ENCODE measurements at regions not wholly inside any gene's neighbourhood (a gene's known extent, or its start where the extent isn't known, plus 50 kb on each side); places are given as distances from the start of the nearest gene placed in this dataset.

- Histone ChIP-seq H3K27ac (ENCODE audit: low read depth, low read length, poor library complexity, severe bottlenecking) (no peak overlapping the region), H2AFZ (ENCODE audit: low read length) (no peak overlapping the region), H3K4me3 (ENCODE audit: low read depth, low read length, poor library complexity, severe bottlenecking) (no peak overlapping the region), H3K9me2 (ENCODE audit: insufficient read depth, low read length) (no peaks in the 10 kb centered on the region), H3K4me2 (ENCODE audit: low read length) (no peak overlapping the region), H3K36me3 (ENCODE audit: insufficient read depth, low read length) (no peaks in the 10 kb centered on the region), H3K9me3 (ENCODE audit: low read length) (no peaks in the 10 kb centered on the region), H3K79me2 (ENCODE audit: insufficient read depth, low read depth, low read length) (no peaks in the 10 kb centered on the region), H3K4me1 (ENCODE audit: insufficient read depth, low read length, poor library complexity, severe bottlenecking) (no peaks in the 10 kb centered on the region), H4K20me1 (ENCODE audit: insufficient read depth, low read length) (no peaks in the 10 kb centered on the region)
- DNase-seq (ENCODE audit: low spot score): no peak
- CTCF ChIA-PET (ENCODE audit: unreplicated experiment): no interaction called here
- BruUV-seq (replicated peaks): no TSS peak
- TF ChIP-seq CTCF (conservative IDR thresholded peaks at IDR 0.05; ENCODE audit: low read length) (no peak), EZH2phosphoT487 (IDR thresholded peaks at IDR 0.05; ENCODE audit: borderline replicate concordance, low read depth, low read length) (no peak)
- intact Hi-C loops (cut with micrococcal nuclease; ENCODE audit: unreplicated experiment): no loop called here
- POLR2A ChIA-PET: interaction anchor here (1.1 kb wide), 1 partner anchor 12 kb away, joined by 3 read pairs; no protein-coding TSS in a partner anchor
These were observed 665.3 kb upstream of the RBFOX1 start for GRCh38 chr16:6667393-6667792.

GRCh38 chr16:6665126-6665525, 667.5 kb upstream of the RBFOX1 start:
- Histone ChIP-seq H3K9me3 (ENCODE audit: low read length) (no peaks in the 10 kb centered on the region), H3K79me2 (ENCODE audit: insufficient read depth, low read depth, low read length) (no peaks in the 10 kb centered on the region), H2AFZ (ENCODE audit: low read length) (no peak overlapping the region), H3K27ac (ENCODE audit: low read depth, low read length, poor library complexity, severe bottlenecking) (no peak overlapping the region), H3K36me3 (ENCODE audit: insufficient read depth, low read length) (no peaks in the 10 kb centered on the region), H4K20me1 (ENCODE audit: insufficient read depth, low read length) (no peaks in the 10 kb centered on the region), H3K4me1 (ENCODE audit: insufficient read depth, low read length, poor library complexity, severe bottlenecking) (no peaks in the 10 kb centered on the region), H3K4me2 (ENCODE audit: low read length) (no peak overlapping the region), H3K9me2 (ENCODE audit: insufficient read depth, low read length) (no peaks in the 10 kb centered on the region), H3K4me3 (ENCODE audit: low read depth, low read length, poor library complexity, severe bottlenecking) (no peak overlapping the region)
- CTCF ChIA-PET (ENCODE audit: unreplicated experiment): no interaction called here
- no TSS peak for BruUV-seq (replicated peaks)
- DNase-seq (ENCODE audit: low spot score): no peak
- POLR2A ChIA-PET: no interaction called here
- intact Hi-C loops (cut with micrococcal nuclease; ENCODE audit: unreplicated experiment): no loop called here
- TF ChIP-seq EZH2phosphoT487 (IDR thresholded peaks at IDR 0.05; ENCODE audit: borderline replicate concordance, low read depth, low read length) (no peak), CTCF (conservative IDR thresholded peaks at IDR 0.05; ENCODE audit: low read length) (no peak)

- CTCF ChIA-PET (ENCODE audit: unreplicated experiment): no interaction called here
- no TSS peak for BruUV-seq (replicated peaks)
- Histone ChIP-seq H3K9me2 (ENCODE audit: insufficient read depth, low read length) (no peaks in the 10 kb centered on the region), H4K20me1 (ENCODE audit: insufficient read depth, low read length) (no peaks in the 10 kb centered on the region), H3K27ac (ENCODE audit: low read depth, low read length, poor library complexity, severe bottlenecking) (no peak overlapping the region), H3K36me3 (ENCODE audit: insufficient read depth, low read length) (no peaks in the 10 kb centered on the region), H3K4me2 (ENCODE audit: low read length) (no peak overlapping the region), H2AFZ (ENCODE audit: low read length) (no peak overlapping the region), H3K4me1 (ENCODE audit: insufficient read depth, low read length, poor library complexity, severe bottlenecking) (no peaks in the 10 kb centered on the region), H3K4me3 (ENCODE audit: low read depth, low read length, poor library complexity, severe bottlenecking) (no peak overlapping the region), H3K79me2 (ENCODE audit: insufficient read depth, low read depth, low read length) (no peaks in the 10 kb centered on the region), H3K9me3 (ENCODE audit: low read length) (no peaks in the 10 kb centered on the region)
- intact Hi-C loops (cut with micrococcal nuclease; ENCODE audit: unreplicated experiment): no loop called here
- no peak for DNase-seq (ENCODE audit: low spot score)
- POLR2A ChIA-PET: no interaction called here
- no peak for TF ChIP-seq CTCF (conservative IDR thresholded peaks at IDR 0.05; ENCODE audit: low read length)
- TF ChIP-seq EZH2phosphoT487 (IDR thresholded peaks at IDR 0.05; ENCODE audit: borderline replicate concordance, low read depth, low read length): no peak
These were observed 669.0 kb upstream of the RBFOX1 start for GRCh38 chr16:6663668-6664067.
